K562 (cell line): ENCODE measurements at regions not wholly inside any gene's neighbourhood (a gene's known extent, or its start where the extent isn't known, plus 50 kb on each side); places are given as distances from the start of the nearest gene placed in this dataset.

ENCODE experiments used
- ATAC-seq: fragments of 200-7000 bp; cut with Tn5 transposase; 3 replicates; pipeline ENCODE4 v1.9.1; 2020; ENCODE audit warnings: moderate library complexity
- BruUV-seq: library from RNA; stranded (reverse); fragments of 400-500 nt; replicated peaks from 2 replicates; lab custom pipeline; 2021; lab: Mats Ljungman, UMichigan
- CTCF ChIA-PET: fragments of 300-600 bp; formaldehyde crosslinking; extraction: SDS; loops from one replicate; lab custom pipeline; 2021; ENCODE audit warnings: low intra/inter-chr PET ratio; lab: Yijun Ruan, JAX
- POLR2A ChIA-PET: fragments of 300-600, 350-650 bp; sonication (Branson Sonifier 250); formaldehyde crosslinking; extraction: SDS; loops from one replicate; lab custom pipeline; 2021; ENCODE audit warnings: antibody characterized with exemption, inconsistent platforms; lab: Yijun Ruan, JAX
- DNase-seq, 4 experiments: peaks; one replicate each; pipeline versions ENCODE4 v3.0.0 to v3.0.0-alpha.2; 2011 to 2018; ENCODE audit warnings: low spot score in 3 of 4, mixed read lengths in 3 of 4; ENCODE audit errors: extremely low read depth in 1 of 4
- FAIRE-seq: peaks from 2 replicates; lab custom pipeline; 2011; peaks lifted over from hg19 to GRCh38; lab: Jason Lieb, UNC
- H2AFZ ChIP-seq: 2 replicates; pipeline ENCODE4 v1.6.0; 2011; ENCODE audit warnings: low read depth, low read length, control low read depth, inconsistent platforms
- H3K27ac ChIP-seq: fragments of 200-600 bp; 3 replicates; pipeline ENCODE4 v1.8.0; 2011; ENCODE audit warnings: low read depth, mild to moderate bottlenecking, control low read depth, inconsistent platforms, low read length, moderate library complexity, mixed read lengths; ENCODE audit errors: extremely low read depth
- H3K27me3 ChIP-seq, 2 experiments: fragments of 300-600 bp in 1 of 2; 2 replicates in 1 of 2; 3 replicates in 1 of 2; pipeline versions ENCODE4 v1.6.0 to v1.8.0; 2011; ENCODE audit warnings: inconsistent platforms in 2 of 2, low read length in 2 of 2, mild to moderate bottlenecking in 1 of 2, mixed read lengths in 1 of 2, moderate library complexity in 1 of 2; ENCODE audit not compliant: control insufficient read depth in 2 of 2, insufficient read depth in 2 of 2
- H3K36me3 ChIP-seq: fragments of 300-600 bp; 3 replicates; pipeline ENCODE4 v1.8.0; 2011; ENCODE audit warnings: mild to moderate bottlenecking, low read length, inconsistent platforms; ENCODE audit not compliant: control insufficient read depth, insufficient read depth
- H3K4me1 ChIP-seq, 2 experiments: fragments of 200-600 bp in 1 of 2; replicated peaks in 1 of 2; 2 replicates in 1 of 2; 3 replicates in 1 of 2; pipeline versions ENCODE4 v1.5.1 to v1.8.0; 2011; ENCODE audit warnings: inconsistent platforms in 2 of 2, low read length in 2 of 2, mild to moderate bottlenecking in 1 of 2, mixed read lengths in 1 of 2, moderate library complexity in 1 of 2; ENCODE audit not compliant: control insufficient read depth in 2 of 2, insufficient read depth in 2 of 2
- H3K4me2 ChIP-seq: 2 replicates; pipeline ENCODE4 v1.6.1; 2011; ENCODE audit warnings: low read length, control low read depth, inconsistent platforms, mixed read lengths; ENCODE audit not compliant: insufficient read depth
- H3K4me3 ChIP-seq: fragments of 200-600 bp; sonication (generic), shearing (Covaris generic); 2 replicates; pipeline ENCODE4 v1.5.1; 2016; ENCODE audit warnings: control low read depth, inconsistent platforms
- H3K79me2 ChIP-seq: fragments of 200-600 bp; 3 replicates; pipeline ENCODE4 v1.8.0; 2011; ENCODE audit warnings: low read length, inconsistent platforms; ENCODE audit not compliant: control insufficient read depth, insufficient read depth
- H3K9ac ChIP-seq, 2 experiments: 2 replicates each; pipeline versions ENCODE4 v1.6.0 to v1.6.1; 2011; ENCODE audit warnings: low read depth in 2 of 2, low read length in 2 of 2, control low read depth in 1 of 2, inconsistent platforms in 1 of 2, mild to moderate bottlenecking in 1 of 2, mixed read lengths in 1 of 2; ENCODE audit not compliant: insufficient read depth in 1 of 2
- H3K9me1 ChIP-seq: one replicate; pipeline ENCODE4 v1.6.0; 2011; ENCODE audit warnings: inconsistent platforms, mild to moderate bottlenecking, low read length, moderate library complexity; ENCODE audit not compliant: control insufficient read depth, insufficient read depth
- H3K9me3 ChIP-seq: replicated peaks from 2 replicates; pipeline ENCODE4 v1.5.1; 2011; ENCODE audit warnings: low read depth, low read length, inconsistent platforms; ENCODE audit not compliant: control insufficient read depth, insufficient read depth
- H4K20me1 ChIP-seq: replicated peaks from 2 replicates; pipeline ENCODE4 v1.6.1; 2011; ENCODE audit warnings: low read length, inconsistent platforms, mixed read lengths; ENCODE audit not compliant: control insufficient read depth, insufficient read depth
- CBX2 ChIP-seq: fragments of 200-600 bp; sonication (generic); IDR thresholded peaks from one replicate; pipeline ENCODE4 v1.6.1; 2012; ENCODE audit warnings: mild to moderate bottlenecking, low read length, inconsistent platforms; ENCODE audit not compliant: insufficient read depth, poor library complexity, severe bottlenecking
- FOXK1 ChIP-seq: sonication (generic); formaldehyde crosslinking; IDR thresholded peaks from 2 replicates; pipeline ENCODE4 v1.8.0; 2022; ENCODE audit warnings: missing genetic modification reagents, mild to moderate bottlenecking, borderline replicate concordance
- HDAC1 ChIP-seq, 2 experiments: fragments of 450-650 bp; IDR thresholded peaks; 2 replicates each; pipeline ENCODE4 v1.6.1; 2016 to 2017; ENCODE audit warnings: inconsistent platforms in 1 of 2, mild to moderate bottlenecking in 1 of 2, moderate library complexity in 1 of 2
- KDM2B ChIP-seq: fragments of 250-450 bp; sonication (Bioruptor Pico); IDR thresholded peaks from 2 replicates; pipeline ENCODE4 v1.8.0; 2021; ENCODE audit warnings: mild to moderate bottlenecking, moderate library complexity
- POLR2H ChIP-seq: IDR thresholded peaks from 2 replicates; pipeline ENCODE4 v1.6.1; 2016; ENCODE audit warnings: missing genetic modification characterization, low read depth, mild to moderate bottlenecking, control low read depth, missing compliant biosample characterization, moderate library complexity
- RBM34 ChIP-seq: fragments of 200-400 bp; formaldehyde crosslinking; IDR thresholded peaks from 2 replicates; pipeline ENCODE4 v1.6.1; 2018; ENCODE audit warnings: low read length, borderline replicate concordance; ENCODE audit not compliant: insufficient read depth
- TCF7 ChIP-seq: sonication (generic); IDR thresholded peaks from 2 replicates; pipeline ENCODE4 v1.6.1; 2016; ENCODE audit warnings: antibody characterized with exemption, borderline replicate concordance
- U2AF2 ChIP-seq: fragments of 200-400 bp; formaldehyde crosslinking; optimal IDR thresholded peaks from 2 replicates; pipeline ENCODE3; 2017; ENCODE audit warnings: low read depth, mild to moderate bottlenecking, low read length
- ZC3H8 ChIP-seq: fragments of 450-650 bp; IDR thresholded peaks from 2 replicates; pipeline ENCODE4 v1.6.1; 2017
- ZNF124 ChIP-seq: sonication (generic); formaldehyde crosslinking; IDR thresholded peaks from 2 replicates; pipeline ENCODE4 v1.8.1; 2022; ENCODE audit warnings: missing genetic modification reagents
- WGBS: fragments of 100-300 bp; shearing (Covaris generic); methylation state at CpG from one replicate; pipeline ENCODE4 v1.1.6; 2016; ENCODE audit warnings: low coverage, mixed read lengths; ENCODE audit not compliant: insufficient coverage; ENCODE audit errors: missing lambda C conversion rate; 5-methylcytosine and 5-hydroxymethylcytosine counted together
- in situ Hi-C: fragments of 300-500 bp; cut with MboI; formaldehyde crosslinking; loops from 4 replicates; pipeline ENCODE4 v1.15.0; 2018; ENCODE audit warnings: inconsistent platforms, mixed read lengths
- intact Hi-C: fragments of 100-400 bp; cut with micrococcal nuclease; formaldehyde crosslinking; loops from 2 replicates; pipeline ENCODE4 v1.14.2; 2022
- TF ChIP-seq, protein P1 (sequence below): sonication (generic); IDR thresholded peaks from 2 replicates; pipeline ENCODE4 v1.6.1; 2016
- TF ChIP-seq, protein P2 (sequence below): sonication (generic); formaldehyde crosslinking; IDR thresholded peaks from 2 replicates; pipeline ENCODE4 v1.8.0; 2022; ENCODE audit warnings: mild to moderate bottlenecking, missing genetic modification reagents
- TF ChIP-seq, protein P3 (sequence below): fragments of 250-450 bp; sonication (Bioruptor Pico); IDR thresholded peaks from 2 replicates; pipeline ENCODE4 v1.5.0; 2021

- ATAC-seq (no peak), FAIRE-seq (no peak), DNase-seq (no peak)
- TF ChIP-seq CBX2 = no peak
- TF ChIP-seq, protein P1, sequence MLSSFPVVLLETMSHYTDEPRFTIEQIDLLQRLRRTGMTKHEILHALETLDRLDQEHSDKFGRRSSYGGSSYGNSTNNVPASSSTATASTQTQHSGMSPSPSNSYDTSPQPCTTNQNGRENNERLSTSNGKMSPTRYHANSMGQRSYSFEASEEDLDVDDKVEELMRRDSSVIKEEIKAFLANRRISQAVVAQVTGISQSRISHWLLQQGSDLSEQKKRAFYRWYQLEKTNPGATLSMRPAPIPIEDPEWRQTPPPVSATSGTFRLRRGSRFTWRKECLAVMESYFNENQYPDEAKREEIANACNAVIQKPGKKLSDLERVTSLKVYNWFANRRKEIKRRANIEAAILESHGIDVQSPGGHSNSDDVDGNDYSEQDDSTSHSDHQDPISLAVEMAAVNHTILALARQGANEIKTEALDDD = no peak
- TF ChIP-seq U2AF2 = no peak
- TF ChIP-seq TCF7 = no peak
- no peak for TF ChIP-seq KDM2B (CRISPR knock-in tag)
- TF ChIP-seq, protein P2, sequence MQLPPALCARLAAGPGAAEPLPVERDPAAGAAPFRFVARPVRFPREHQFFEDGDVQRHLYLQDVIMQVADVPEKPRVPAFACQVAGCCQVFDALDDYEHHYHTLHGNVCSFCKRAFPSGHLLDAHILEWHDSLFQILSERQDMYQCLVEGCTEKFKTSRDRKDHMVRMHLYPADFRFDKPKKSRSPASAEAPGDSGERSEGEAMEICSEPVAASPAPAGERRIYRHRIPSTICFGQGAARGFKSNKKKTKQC (CRISPR knock-in tag) = no peak
- no peak for TF ChIP-seq ZNF124 (CRISPR knock-in tag)
- TF ChIP-seq POLR2H (tag) = no peak
- no peak for TF ChIP-seq RBM34
- TF ChIP-seq HDAC1 (IDR thresholded peaks at IDR 0.05) = no peak
- TF ChIP-seq ZC3H8 = no peak
- TF ChIP-seq FOXK1 = no peak
- TF ChIP-seq, protein P3, sequence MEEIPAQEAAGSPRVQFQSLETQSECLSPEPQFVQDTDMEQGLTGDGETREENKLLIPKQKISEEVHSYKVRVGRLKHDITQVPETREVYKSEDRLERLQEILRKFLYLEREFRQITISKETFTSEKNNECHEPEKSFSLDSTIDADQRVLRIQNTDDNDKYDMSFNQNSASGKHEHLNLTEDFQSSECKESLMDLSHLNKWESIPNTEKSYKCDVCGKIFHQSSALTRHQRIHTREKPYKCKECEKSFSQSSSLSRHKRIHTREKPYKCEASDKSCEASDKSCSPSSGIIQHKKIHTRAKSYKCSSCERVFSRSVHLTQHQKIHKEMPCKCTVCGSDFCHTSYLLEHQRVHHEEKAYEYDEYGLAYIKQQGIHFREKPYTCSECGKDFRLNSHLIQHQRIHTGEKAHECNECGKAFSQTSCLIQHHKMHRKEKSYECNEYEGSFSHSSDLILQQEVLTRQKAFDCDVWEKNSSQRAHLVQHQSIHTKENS (CRISPR knock-in tag) = no peak
- H2AFZ ChIP-seq = no peak overlapping the region
- intact Hi-C loops (no loop called here), in situ Hi-C loops (no loop called here)
- H3K4me1 ChIP-seq = no peaks in the 10 kb centered on the region
- H3K27me3 ChIP-seq = no peaks in the 10 kb centered on the region
- H4K20me1 ChIP-seq = no peaks in the 10 kb centered on the region
- WGBS = 0% methylated on average over 3 of the region's 3 CpGs
- H3K9me1 ChIP-seq = no peaks in the 10 kb centered on the region
- no peak overlapping the region for H3K4me2 ChIP-seq
- ChIA-PET CTCF (no interaction called here), POLR2A (no interaction called here)
- no peaks in the 10 kb centered on the region for H3K79me2 ChIP-seq
- no peaks in the 10 kb centered on the region for H3K36me3 ChIP-seq
- no peaks in the 10 kb centered on the region for H3K9me3 ChIP-seq
- no peak overlapping the region for H3K27ac ChIP-seq
- H3K9ac ChIP-seq = no peak overlapping the region
- no TSS peak for BruUV-seq
- H3K4me3 ChIP-seq = no peak overlapping the region
Measured at GRCh38 chr13:55705971-55706370, 1434.7 kb upstream of the PRR20A start.
